IMR-90 (cell line): ENCODE measurements at regions not wholly inside any gene's neighbourhood (a gene's known extent, or its start where the extent isn't known, plus 50 kb on each side); places are given as distances from the start of the nearest gene placed in this dataset.

Source experiments
- CEBPB ChIP-seq: IDR thresholded peaks from 2 replicates; pipeline ENCODE4 v1.6.1; 2012; ENCODE audit warnings: low read depth, low read length, improper control_type of control experiment
- CHD1 ChIP-seq: IDR thresholded peaks from 2 replicates; pipeline ENCODE4 v1.6.1; 2012; ENCODE audit warnings: low read depth, low read length, improper control_type of control experiment
- MAFK ChIP-seq: IDR thresholded peaks from 2 replicates; pipeline ENCODE4 v1.6.1; 2012; ENCODE audit warnings: low read depth, low read length, improper control_type of control experiment
- MAZ ChIP-seq: IDR thresholded peaks from 2 replicates; pipeline ENCODE4 v1.6.1; 2012; ENCODE audit warnings: low read depth, mild to moderate bottlenecking, low read length, improper control_type of control experiment, moderate library complexity, borderline replicate concordance
- POLR2A ChIP-seq: IDR thresholded peaks from 2 replicates; pipeline ENCODE4 v1.6.1; 2012; ENCODE audit warnings: mild to moderate bottlenecking, low read depth, low read length
- RAD21 ChIP-seq: IDR thresholded peaks from 2 replicates; pipeline ENCODE4 v1.6.1; 2012; ENCODE audit warnings: low read length, improper control_type of control experiment
- SMC3 ChIP-seq: fragments of 150-350 bp; IDR thresholded peaks from 2 replicates; pipeline ENCODE4 v1.6.1; 2016; ENCODE audit warnings: low read depth, mild to moderate bottlenecking, antibody characterized with exemption, low read length, moderate library complexity
- TF ChIP-seq, protein P1 (sequence below): conservative IDR thresholded peaks from 2 replicates; pipeline ENCODE4 v1.5.1; 2012; ENCODE audit warnings: mild to moderate bottlenecking, low read depth, low read length, improper control_type of control experiment
- TF ChIP-seq, protein P2 (sequence below): fragments of 150-350 bp; IDR thresholded peaks from 2 replicates; pipeline ENCODE4 v1.6.1; 2017; ENCODE audit warnings: mild to moderate bottlenecking, antibody characterized with exemption, low read length, low read depth

DNA sequence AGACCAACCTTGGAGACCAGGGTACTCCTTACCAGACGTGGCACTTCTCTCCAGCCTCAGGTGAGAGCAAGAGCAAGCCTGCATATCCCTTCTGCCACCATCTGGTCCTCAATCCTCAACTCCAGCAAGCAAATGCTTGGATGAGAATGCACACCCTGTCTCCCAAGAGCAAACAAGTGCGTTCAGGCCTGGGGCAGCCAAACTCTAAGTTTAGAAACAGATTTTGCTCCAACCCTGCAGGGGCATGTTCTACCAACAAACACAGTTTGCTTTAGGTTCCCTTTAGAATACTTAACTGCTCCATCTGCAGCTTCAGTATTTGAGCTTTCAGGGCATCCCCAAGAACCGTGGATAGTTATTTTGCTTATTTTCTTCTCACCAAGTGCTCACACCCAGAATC is 55.9 kb upstream of the FICD start:
- TF ChIP-seq CEBPB (no peak), POLR2A (no peak), RAD21 (no peak), SMC3 (no peak), CHD1 (no peak), MAZ (no peak), MAFK (no peak)
- TF ChIP-seq, protein P1, sequence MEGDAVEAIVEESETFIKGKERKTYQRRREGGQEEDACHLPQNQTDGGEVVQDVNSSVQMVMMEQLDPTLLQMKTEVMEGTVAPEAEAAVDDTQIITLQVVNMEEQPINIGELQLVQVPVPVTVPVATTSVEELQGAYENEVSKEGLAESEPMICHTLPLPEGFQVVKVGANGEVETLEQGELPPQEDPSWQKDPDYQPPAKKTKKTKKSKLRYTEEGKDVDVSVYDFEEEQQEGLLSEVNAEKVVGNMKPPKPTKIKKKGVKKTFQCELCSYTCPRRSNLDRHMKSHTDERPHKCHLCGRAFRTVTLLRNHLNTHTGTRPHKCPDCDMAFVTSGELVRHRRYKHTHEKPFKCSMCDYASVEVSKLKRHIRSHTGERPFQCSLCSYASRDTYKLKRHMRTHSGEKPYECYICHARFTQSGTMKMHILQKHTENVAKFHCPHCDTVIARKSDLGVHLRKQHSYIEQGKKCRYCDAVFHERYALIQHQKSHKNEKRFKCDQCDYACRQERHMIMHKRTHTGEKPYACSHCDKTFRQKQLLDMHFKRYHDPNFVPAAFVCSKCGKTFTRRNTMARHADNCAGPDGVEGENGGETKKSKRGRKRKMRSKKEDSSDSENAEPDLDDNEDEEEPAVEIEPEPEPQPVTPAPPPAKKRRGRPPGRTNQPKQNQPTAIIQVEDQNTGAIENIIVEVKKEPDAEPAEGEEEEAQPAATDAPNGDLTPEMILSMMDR, result no peak
- TF ChIP-seq, protein P2, sequence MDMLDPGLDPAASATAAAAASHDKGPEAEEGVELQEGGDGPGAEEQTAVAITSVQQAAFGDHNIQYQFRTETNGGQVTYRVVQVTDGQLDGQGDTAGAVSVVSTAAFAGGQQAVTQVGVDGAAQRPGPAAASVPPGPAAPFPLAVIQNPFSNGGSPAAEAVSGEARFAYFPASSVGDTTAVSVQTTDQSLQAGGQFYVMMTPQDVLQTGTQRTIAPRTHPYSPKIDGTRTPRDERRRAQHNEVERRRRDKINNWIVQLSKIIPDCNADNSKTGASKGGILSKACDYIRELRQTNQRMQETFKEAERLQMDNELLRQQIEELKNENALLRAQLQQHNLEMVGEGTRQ, result no peak
